Effector memory CD4-positive, alpha-beta T cell (primary cell): ENCODE measurements at regions not wholly inside any gene's neighbourhood (a gene's known extent, or its start where the extent isn't known, plus 50 kb on each side); places are given as distances from the start of the nearest gene placed in this dataset.

Experiments
- DNase-seq, 3 donors: peaks; one replicate each; pipeline ENCODE4 v3.0.0-alpha.2; 2020
- H3K27ac ChIP-seq: 2 replicates; pipeline ENCODE4 v1.7.0; 2013; ENCODE audit warnings: mild to moderate bottlenecking, low read length, moderate library complexity; ENCODE audit not compliant: insufficient read depth, poor library complexity, severe bottlenecking
- H3K27me3 ChIP-seq: replicated peaks from 2 replicates; pipeline ENCODE4 v1.7.0; 2013; ENCODE audit warnings: mild to moderate bottlenecking, low read length; ENCODE audit not compliant: insufficient read depth, control insufficient read depth, poor library complexity, severe bottlenecking
- H3K36me3 ChIP-seq: 2 replicates; pipeline ENCODE4 v1.7.0; 2013; ENCODE audit warnings: mild to moderate bottlenecking, low read length, moderate library complexity; ENCODE audit not compliant: control insufficient read depth, insufficient read depth
- H3K4me1 ChIP-seq: 2 replicates; pipeline ENCODE4 v1.7.0; 2013; ENCODE audit warnings: low read length, mild to moderate bottlenecking; ENCODE audit not compliant: control insufficient read depth, insufficient read depth, poor library complexity, severe bottlenecking
- H3K4me3 ChIP-seq: 2 replicates; pipeline ENCODE4 v1.7.0; 2013; ENCODE audit warnings: low read length, low read depth, mild to moderate bottlenecking; ENCODE audit not compliant: insufficient read depth, poor library complexity, severe bottlenecking
- H3K9me3 ChIP-seq: 2 replicates; pipeline ENCODE4 v1.7.0; 2013; ENCODE audit warnings: mild to moderate bottlenecking, low read length, moderate library complexity; ENCODE audit not compliant: control insufficient read depth

- no peaks in the 10 kb centered on the region for H3K36me3 ChIP-seq
- no peak overlapping the region for H3K27ac ChIP-seq
These were observed 73.1 kb upstream of the KIRREL3 start for GRCh38 chr11:127073621-127074020.

GRCh38 chr11:127071606-127072005, 71.0 kb upstream of the KIRREL3 start:
- H3K4me1 ChIP-seq = no peaks in the 10 kb centered on the region

More at GRCh38 chr11:127073621-127074020, 73.1 kb upstream of the KIRREL3 start:
- Histone ChIP-seq H3K4me1 (no peaks in the 10 kb centered on the region), H3K9me3 (no peaks in the 10 kb centered on the region), H3K27me3 (no peaks in the 10 kb centered on the region), H3K4me3 (no peak overlapping the region)
- no peak for DNase-seq

GRCh38 chr11:127070808-127071207, 70.2 kb upstream of the KIRREL3 start:
- Histone ChIP-seq H3K4me1 (no peaks in the 10 kb centered on the region), H3K27me3 (no peaks in the 10 kb centered on the region)
- no peak for DNase-seq

More at GRCh38 chr11:127071606-127072005, 71.0 kb upstream of the KIRREL3 start:
- no peak overlapping the region for H3K4me3 ChIP-seq
- no peak for DNase-seq
- H3K27ac ChIP-seq = no peak overlapping the region
- no peaks in the 10 kb centered on the region for H3K36me3 ChIP-seq
- H3K9me3 ChIP-seq = no peaks in the 10 kb centered on the region
- no peaks in the 10 kb centered on the region for H3K27me3 ChIP-seq

GRCh38 chr11:127066401-127067090, 66.0 kb upstream of the KIRREL3 start:
- H3K4me3 ChIP-seq = no peak overlapping the region
- no peak overlapping the region for H3K27ac ChIP-seq
- H3K4me1 ChIP-seq = no peaks in the 10 kb centered on the region
- H3K9me3 ChIP-seq = no peaks in the 10 kb centered on the region
- no peaks in the 10 kb centered on the region for H3K27me3 ChIP-seq
- DNase-seq = no peak
- H3K36me3 ChIP-seq = no peaks in the 10 kb centered on the region

More at GRCh38 chr11:127070808-127071207, 70.2 kb upstream of the KIRREL3 start:
- Histone ChIP-seq H3K36me3 (no peaks in the 10 kb centered on the region), H3K4me3 (no peak overlapping the region), H3K9me3 (no peaks in the 10 kb centered on the region), H3K27ac (no peak overlapping the region)

- Histone ChIP-seq H3K4me1 (no peaks in the 10 kb centered on the region), H3K27ac (no peak overlapping the region), H3K36me3 (no peaks in the 10 kb centered on the region), H3K27me3 (no peaks in the 10 kb centered on the region), H3K4me3 (no peak overlapping the region), H3K9me3 (no peaks in the 10 kb centered on the region)
- DNase-seq = no peak
These were observed 62.7 kb upstream of the KIRREL3 start for GRCh38 chr11:127063241-127063640.

- Histone ChIP-seq H3K27ac (no peak overlapping the region), H3K4me1 (no peaks in the 10 kb centered on the region), H3K27me3 (no peaks in the 10 kb centered on the region), H3K4me3 (no peak overlapping the region), H3K9me3 (no peaks in the 10 kb centered on the region), H3K36me3 (no peaks in the 10 kb centered on the region)
- no peak for DNase-seq
These were observed 61.4 kb upstream of the KIRREL3 start for GRCh38 chr11:127061947-127062346.

- Histone ChIP-seq H3K27me3 (no peaks in the 10 kb centered on the region), H3K4me3 (no peak overlapping the region)
- no peak for DNase-seq
These were observed 59.2 kb upstream of the KIRREL3 start for GRCh38 chr11:127059750-127060149.

GRCh38 chr11:127059286-127059685, 58.7 kb upstream of the KIRREL3 start:
- Histone ChIP-seq H3K4me1 (no peaks in the 10 kb centered on the region), H3K27ac (no peak overlapping the region), H3K36me3 (no peaks in the 10 kb centered on the region), H3K4me3 (no peak overlapping the region), H3K9me3 (no peaks in the 10 kb centered on the region), H3K27me3 (no peaks in the 10 kb centered on the region)
- no peak for DNase-seq

More at GRCh38 chr11:127059750-127060149, 59.2 kb upstream of the KIRREL3 start:
- H3K4me1 ChIP-seq = no peaks in the 10 kb centered on the region
- H3K9me3 ChIP-seq = no peaks in the 10 kb centered on the region
- H3K36me3 ChIP-seq = no peaks in the 10 kb centered on the region
- H3K27ac ChIP-seq = no peak overlapping the region

- Histone ChIP-seq H3K9me3 (no peaks in the 10 kb centered on the region), H3K27ac (no peak overlapping the region)
These were observed 58.0 kb upstream of the KIRREL3 start for GRCh38 chr11:127058524-127058923.

GRCh38 chr11:127057126-127057525, 56.6 kb upstream of the KIRREL3 start:
- Histone ChIP-seq H3K27me3 (no peaks in the 10 kb centered on the region), H3K36me3 (no peaks in the 10 kb centered on the region), H3K4me1 (no peaks in the 10 kb centered on the region), H3K27ac (no peak overlapping the region), H3K4me3 (no peak overlapping the region), H3K9me3 (no peaks in the 10 kb centered on the region)
- DNase-seq = no peak

More at GRCh38 chr11:127058524-127058923, 58.0 kb upstream of the KIRREL3 start:
- no peak for DNase-seq
- no peak overlapping the region for H3K4me3 ChIP-seq
- no peaks in the 10 kb centered on the region for H3K36me3 ChIP-seq
- H3K4me1 ChIP-seq = no peaks in the 10 kb centered on the region
- H3K27me3 ChIP-seq = no peaks in the 10 kb centered on the region
